HepG2 (cell line): ENCODE measurements at regions not wholly inside any gene's neighbourhood (a gene's known extent, or its start where the extent isn't known, plus 50 kb on each side); places are given as distances from the start of the nearest gene placed in this dataset.

Experiments used
- ATAC-seq: fragments of 200-7000 bp; cut with Tn5 transposase; 3 replicates; pipeline ENCODE4 v1.9.1; 2020; ENCODE audit warnings: mild to moderate bottlenecking, moderate library complexity
- BruUV-seq: library from RNA; stranded (reverse); fragments of 400-500 nt; replicated peaks from 2 replicates; lab custom pipeline; 2021; lab: Mats Ljungman, UMichigan
- CTCF ChIA-PET: fragments of 300-600 bp; formaldehyde crosslinking; extraction: SDS; loops from one replicate; lab custom pipeline; 2021; ENCODE audit warnings: low total read pairs, inconsistent platforms, low intra/inter-chr PET ratio; lab: Yijun Ruan, JAX
- POLR2A ChIA-PET: fragments of 350-600 bp; sonication (Branson Sonifier 250); formaldehyde crosslinking; loops from one replicate; lab custom pipeline; 2020; ENCODE audit warnings: antibody characterized with exemption, inconsistent platforms; lab: Yijun Ruan, JAX
- DNase-seq: peaks from one replicate; pipeline ENCODE4 v3.0.0-alpha.2; 2015; ENCODE audit warnings: low spot score
- FAIRE-seq: peaks from 3 replicates; lab custom pipeline; 2011; peaks lifted over from hg19 to GRCh38; lab: Jason Lieb, UNC
- H2AFZ ChIP-seq: one replicate; pipeline ENCODE4 v1.6.1; 2011; ENCODE audit warnings: low read length, inconsistent platforms
- H3K27ac ChIP-seq: fragments of 300-600 bp; 3 replicates; pipeline ENCODE4 v1.8.0; 2011; ENCODE audit warnings: mixed run types, mild to moderate bottlenecking, mixed read lengths, low read length, inconsistent platforms; ENCODE audit not compliant: insufficient read depth; ENCODE audit errors: extremely low read length
- H3K27me3 ChIP-seq, 2 experiments: fragments of 200-600 bp in 1 of 2; 2 replicates in 1 of 2; 3 replicates in 1 of 2; pipeline versions ENCODE4 v1.6.0 to v1.8.0; 2011; ENCODE audit warnings: low read length in 2 of 2, mild to moderate bottlenecking in 2 of 2, moderate library complexity in 2 of 2, inconsistent platforms in 1 of 2; ENCODE audit not compliant: insufficient read depth in 2 of 2, control insufficient read depth in 1 of 2
- H3K36me3 ChIP-seq, 2 experiments: fragments of 200-600 bp in 1 of 2; replicated peaks in 1 of 2; 2 replicates in 1 of 2; 3 replicates in 1 of 2; pipeline versions ENCODE4 v1.5.1 to v1.8.0; 2011; ENCODE audit warnings: low read length in 2 of 2, inconsistent platforms in 1 of 2; ENCODE audit not compliant: insufficient read depth in 2 of 2, control insufficient read depth in 1 of 2
- H3K4me1 ChIP-seq: 2 replicates; pipeline ENCODE4 v1.5.1; 2012; ENCODE audit warnings: low read length, inconsistent platforms; ENCODE audit not compliant: insufficient read depth
- H3K4me2 ChIP-seq: 2 replicates; pipeline ENCODE4 v1.6.0; 2011; ENCODE audit warnings: low read depth, low read length, inconsistent platforms
- H3K4me3 ChIP-seq, 3 experiments: fragments of 200-600 bp in 1 of 3; sonication (generic), shearing (Covaris generic) in 1 of 3; replicated peaks in 1 of 3; 2 replicates each; pipeline ENCODE4 v1.5.1; 2011 to 2016; ENCODE audit warnings: low read length in 3 of 3, inconsistent platforms in 2 of 3, low read depth in 2 of 3, mild to moderate bottlenecking in 2 of 3, control low read depth in 1 of 3, mixed read lengths in 1 of 3; ENCODE audit not compliant: insufficient read depth in 1 of 3
- H3K79me2 ChIP-seq: one replicate; pipeline ENCODE4 v1.6.1; 2011; ENCODE audit warnings: low read length, inconsistent platforms; ENCODE audit not compliant: insufficient read depth
- H3K9ac ChIP-seq: 2 replicates; pipeline ENCODE4 v1.6.0; 2011; ENCODE audit warnings: mild to moderate bottlenecking, low read depth, low read length, inconsistent platforms; ENCODE audit not compliant: insufficient read depth
- H3K9me3 ChIP-seq: 2 replicates; pipeline ENCODE4 v1.5.1; 2012; ENCODE audit warnings: mild to moderate bottlenecking, low read length
- H4K20me1 ChIP-seq: 2 replicates; pipeline ENCODE4 v1.6.0; 2011; ENCODE audit warnings: inconsistent platforms, mild to moderate bottlenecking, low read length, moderate library complexity; ENCODE audit not compliant: insufficient read depth
- IRF1 ChIP-seq: sonication (generic); formaldehyde crosslinking; IDR thresholded peaks from 2 replicates; pipeline ENCODE4 v1.4.0; 2020; ENCODE audit warnings: low read depth, mild to moderate bottlenecking, missing genetic modification reagents
- TBP ChIP-seq: sonication (generic); formaldehyde crosslinking; IDR thresholded peaks from 2 replicates; pipeline ENCODE4 v1.5.0; 2020; ENCODE audit warnings: missing genetic modification reagents
- WGBS: methylation state at CpG from one replicate; pipeline ENCODE4 v1.1.6; 2017; ENCODE audit warnings: low lambda C conversion rate; 5-methylcytosine and 5-hydroxymethylcytosine counted together
- in situ Hi-C: cut with HindIII; loops from 2 replicates; pipeline ENCODE4 v1.10.0; 2017; ENCODE audit warnings: low pct_unique_long_range_greater_than_20kb; ENCODE audit not compliant: extremely low pct_ligation_motif_present
- intact Hi-C: fragments of 100-400 bp; cut with micrococcal nuclease; formaldehyde crosslinking; loops from one replicate; pipeline ENCODE4 v1.10.0; 2022; ENCODE audit not compliant: unreplicated experiment
- TF ChIP-seq, protein P1 (sequence below): sonication (generic); formaldehyde crosslinking; IDR thresholded peaks from 2 replicates; pipeline ENCODE4 v1.5.1; 2020; ENCODE audit warnings: mild to moderate bottlenecking, missing genetic modification reagents, borderline replicate concordance

DNA sequence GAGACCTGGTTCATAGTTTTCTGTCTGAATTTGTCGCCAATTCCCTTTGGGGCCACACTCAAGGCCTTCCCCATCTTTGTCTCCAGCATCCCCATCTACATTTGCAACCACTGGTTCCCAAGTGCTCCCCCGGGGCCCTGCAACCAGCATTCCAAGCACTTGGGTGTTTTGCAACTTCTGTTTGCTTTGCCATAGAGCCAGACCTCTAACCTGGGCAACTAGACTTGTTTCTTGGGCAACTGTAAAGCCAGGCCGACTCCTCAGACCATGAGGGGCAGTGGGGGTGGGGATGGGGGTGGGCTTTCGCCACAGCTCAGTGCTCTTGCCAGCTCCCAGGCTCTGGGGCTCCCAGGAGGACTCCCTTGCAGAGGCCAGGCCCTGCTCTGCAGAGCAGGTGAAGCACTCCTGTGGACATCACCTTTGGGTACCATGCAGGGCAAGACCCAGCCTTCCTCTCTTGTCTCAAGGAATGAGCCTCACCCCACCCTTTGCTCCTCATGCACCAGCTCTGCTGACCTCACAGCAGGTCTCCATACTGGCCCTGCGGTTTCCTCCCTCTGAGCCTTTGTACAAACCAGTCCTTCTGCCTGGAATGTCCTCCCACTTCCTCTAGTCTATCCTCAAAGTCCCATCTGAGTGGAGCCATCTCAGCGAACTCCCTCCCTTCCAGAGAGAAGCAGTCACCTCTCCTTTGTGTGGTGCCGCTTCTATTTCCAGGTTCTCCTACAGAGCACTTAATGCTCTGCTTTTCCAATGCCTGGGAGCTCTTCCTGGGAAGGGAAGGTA lies 126.7 kb upstream of the MYCN start:
- intact Hi-C loops = no loop called here
- Histone ChIP-seq H3K4me1 (no peaks in the 10 kb centered on the region), H2AFZ (no peak overlapping the region), H3K4me2 (no peak overlapping the region), H3K27me3 (peaks cover 5 to 66% of the 10 kb centered on the region in 2 experiments; a peak in 3 of 5 replicates), H4K20me1 (no peaks in the 10 kb centered on the region), H3K4me3 (no peak overlapping the region), H3K79me2 (no peaks in the 10 kb centered on the region), H3K36me3 (no peaks in the 10 kb centered on the region), H3K9me3 (no peaks in the 10 kb centered on the region)
- no TSS peak for BruUV-seq
- DNase-seq (no peak), ATAC-seq (no peak)
- in situ Hi-C loops = no loop called here
- CTCF ChIA-PET = no interaction called here
- POLR2A ChIA-PET = no interaction called here
- TF ChIP-seq, protein P1, sequence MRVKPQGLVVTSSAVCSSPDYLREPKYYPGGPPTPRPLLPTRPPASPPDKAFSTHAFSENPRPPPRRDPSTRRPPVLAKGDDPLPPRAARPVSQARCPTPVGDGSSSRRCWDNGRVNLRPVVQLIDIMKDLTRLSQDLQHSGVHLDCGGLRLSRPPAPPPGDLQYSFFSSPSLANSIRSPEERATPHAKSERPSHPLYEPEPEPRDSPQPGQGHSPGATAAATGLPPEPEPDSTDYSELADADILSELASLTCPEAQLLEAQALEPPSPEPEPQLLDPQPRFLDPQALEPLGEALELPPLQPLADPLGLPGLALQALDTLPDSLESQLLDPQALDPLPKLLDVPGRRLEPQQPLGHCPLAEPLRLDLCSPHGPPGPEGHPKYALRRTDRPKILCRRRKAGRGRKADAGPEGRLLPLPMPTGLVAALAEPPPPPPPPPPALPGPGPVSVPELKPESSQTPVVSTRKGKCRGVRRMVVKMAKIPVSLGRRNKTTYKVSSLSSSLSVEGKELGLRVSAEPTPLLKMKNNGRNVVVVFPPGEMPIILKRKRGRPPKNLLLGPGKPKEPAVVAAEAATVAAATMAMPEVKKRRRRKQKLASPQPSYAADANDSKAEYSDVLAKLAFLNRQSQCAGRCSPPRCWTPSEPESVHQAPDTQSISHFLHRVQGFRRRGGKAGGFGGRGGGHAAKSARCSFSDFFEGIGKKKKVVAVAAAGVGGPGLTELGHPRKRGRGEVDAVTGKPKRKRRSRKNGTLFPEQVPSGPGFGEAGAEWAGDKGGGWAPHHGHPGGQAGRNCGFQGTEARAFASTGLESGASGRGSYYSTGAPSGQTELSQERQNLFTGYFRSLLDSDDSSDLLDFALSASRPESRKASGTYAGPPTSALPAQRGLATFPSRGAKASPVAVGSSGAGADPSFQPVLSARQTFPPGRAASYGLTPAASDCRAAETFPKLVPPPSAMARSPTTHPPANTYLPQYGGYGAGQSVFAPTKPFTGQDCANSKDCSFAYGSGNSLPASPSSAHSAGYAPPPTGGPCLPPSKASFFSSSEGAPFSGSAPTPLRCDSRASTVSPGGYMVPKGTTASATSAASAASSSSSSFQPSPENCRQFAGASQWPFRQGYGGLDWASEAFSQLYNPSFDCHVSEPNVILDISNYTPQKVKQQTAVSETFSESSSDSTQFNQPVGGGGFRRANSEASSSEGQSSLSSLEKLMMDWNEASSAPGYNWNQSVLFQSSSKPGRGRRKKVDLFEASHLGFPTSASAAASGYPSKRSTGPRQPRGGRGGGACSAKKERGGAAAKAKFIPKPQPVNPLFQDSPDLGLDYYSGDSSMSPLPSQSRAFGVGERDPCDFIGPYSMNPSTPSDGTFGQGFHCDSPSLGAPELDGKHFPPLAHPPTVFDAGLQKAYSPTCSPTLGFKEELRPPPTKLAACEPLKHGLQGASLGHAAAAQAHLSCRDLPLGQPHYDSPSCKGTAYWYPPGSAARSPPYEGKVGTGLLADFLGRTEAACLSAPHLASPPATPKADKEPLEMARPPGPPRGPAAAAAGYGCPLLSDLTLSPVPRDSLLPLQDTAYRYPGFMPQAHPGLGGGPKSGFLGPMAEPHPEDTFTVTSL (CRISPR knock-in tag) = no peak
- TF ChIP-seq IRF1 (CRISPR knock-in tag) (no peak), TBP (CRISPR knock-in tag) (no peak)
- TF ChIP-seq, all 625 proteins: peak for 0
- no peak for FAIRE-seq
- H3K27ac ChIP-seq = no peak overlapping the region
- 28% methylated on average over 7 of the region's 7 CpGs for WGBS
- no peak overlapping the region for H3K9ac ChIP-seq
